ENCODE measurements at regions not wholly inside any gene's neighbourhood (a gene's known extent, or its start where the extent isn't known, plus 50 kb on each side); places are given as distances from the start of the nearest gene placed in this dataset.

DNA sequence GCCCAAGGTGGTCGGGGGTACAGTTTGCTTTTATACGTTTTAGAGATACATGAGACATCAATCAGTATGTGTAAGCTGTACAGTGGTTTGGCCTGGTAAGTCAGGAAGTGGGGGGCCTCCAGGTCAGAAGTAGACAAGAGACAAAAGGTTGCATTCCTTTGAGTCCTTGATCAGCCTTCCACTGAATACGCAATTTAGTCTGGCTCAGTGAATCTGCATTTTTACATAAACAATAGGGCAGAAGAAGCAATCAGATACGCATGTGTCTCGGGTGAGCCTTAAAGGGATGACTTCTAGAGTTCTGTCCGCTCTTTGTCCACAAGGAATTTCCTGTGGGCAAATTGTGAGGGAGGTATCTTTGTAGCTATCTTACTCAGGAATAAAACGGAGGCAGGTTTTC is 87.2 kb downstream of the SOWAHC start:
- no peaks in the 10 kb centered on the region for H3K79me2 ChIP-seq (ENCODE audit: insufficient read depth, low read length)
- no peak overlapping the region for H3K4me2 ChIP-seq (ENCODE audit: low read depth, low read length, poor library complexity, severe bottlenecking)
- no peaks in the 10 kb centered on the region for H3K36me3 ChIP-seq (ENCODE audit: insufficient read depth, low read length)
- TF ChIP-seq, protein P1, sequence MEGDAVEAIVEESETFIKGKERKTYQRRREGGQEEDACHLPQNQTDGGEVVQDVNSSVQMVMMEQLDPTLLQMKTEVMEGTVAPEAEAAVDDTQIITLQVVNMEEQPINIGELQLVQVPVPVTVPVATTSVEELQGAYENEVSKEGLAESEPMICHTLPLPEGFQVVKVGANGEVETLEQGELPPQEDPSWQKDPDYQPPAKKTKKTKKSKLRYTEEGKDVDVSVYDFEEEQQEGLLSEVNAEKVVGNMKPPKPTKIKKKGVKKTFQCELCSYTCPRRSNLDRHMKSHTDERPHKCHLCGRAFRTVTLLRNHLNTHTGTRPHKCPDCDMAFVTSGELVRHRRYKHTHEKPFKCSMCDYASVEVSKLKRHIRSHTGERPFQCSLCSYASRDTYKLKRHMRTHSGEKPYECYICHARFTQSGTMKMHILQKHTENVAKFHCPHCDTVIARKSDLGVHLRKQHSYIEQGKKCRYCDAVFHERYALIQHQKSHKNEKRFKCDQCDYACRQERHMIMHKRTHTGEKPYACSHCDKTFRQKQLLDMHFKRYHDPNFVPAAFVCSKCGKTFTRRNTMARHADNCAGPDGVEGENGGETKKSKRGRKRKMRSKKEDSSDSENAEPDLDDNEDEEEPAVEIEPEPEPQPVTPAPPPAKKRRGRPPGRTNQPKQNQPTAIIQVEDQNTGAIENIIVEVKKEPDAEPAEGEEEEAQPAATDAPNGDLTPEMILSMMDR (conservative IDR thresholded peaks at IDR 0.05; ENCODE audit: low read length), result no peak
- TF ChIP-seq EZH2phosphoT487 (IDR thresholded peaks at IDR 0.05; ENCODE audit: borderline replicate concordance), result no peak
- H3K9ac ChIP-seq (ENCODE audit: low read depth, low read length, poor library complexity, severe bottlenecking), result no peak overlapping the region
- no peaks in the 10 kb centered on the region for H3F3A ChIP-seq (ENCODE audit: low read depth)
- H3K27me3 ChIP-seq (ENCODE audit: insufficient read depth, low read length, poor library complexity, severe bottlenecking), result no peaks in the 10 kb centered on the region
- H3K9me2 ChIP-seq (replicated peaks; ENCODE audit: low read depth, low read length), result no peaks in the 10 kb centered on the region
- no peak overlapping the region for H2AFZ ChIP-seq (ENCODE audit: low read length)
- no peaks in the 10 kb centered on the region for H4K20me1 ChIP-seq (ENCODE audit: insufficient read depth, low read length, poor library complexity, severe bottlenecking)
- H3K9me3 ChIP-seq (ENCODE audit: insufficient read depth, low read depth, low read length), result no peaks in the 10 kb centered on the region
- peaks cover 6% of the 10 kb centered on the region for H3K4me1 ChIP-seq (ENCODE audit: insufficient read depth, low read length, poor library complexity, severe bottlenecking)
- H3K4me3 ChIP-seq (ENCODE audit: low read length, poor library complexity, severe bottlenecking), result no peak overlapping the region

DNA sequence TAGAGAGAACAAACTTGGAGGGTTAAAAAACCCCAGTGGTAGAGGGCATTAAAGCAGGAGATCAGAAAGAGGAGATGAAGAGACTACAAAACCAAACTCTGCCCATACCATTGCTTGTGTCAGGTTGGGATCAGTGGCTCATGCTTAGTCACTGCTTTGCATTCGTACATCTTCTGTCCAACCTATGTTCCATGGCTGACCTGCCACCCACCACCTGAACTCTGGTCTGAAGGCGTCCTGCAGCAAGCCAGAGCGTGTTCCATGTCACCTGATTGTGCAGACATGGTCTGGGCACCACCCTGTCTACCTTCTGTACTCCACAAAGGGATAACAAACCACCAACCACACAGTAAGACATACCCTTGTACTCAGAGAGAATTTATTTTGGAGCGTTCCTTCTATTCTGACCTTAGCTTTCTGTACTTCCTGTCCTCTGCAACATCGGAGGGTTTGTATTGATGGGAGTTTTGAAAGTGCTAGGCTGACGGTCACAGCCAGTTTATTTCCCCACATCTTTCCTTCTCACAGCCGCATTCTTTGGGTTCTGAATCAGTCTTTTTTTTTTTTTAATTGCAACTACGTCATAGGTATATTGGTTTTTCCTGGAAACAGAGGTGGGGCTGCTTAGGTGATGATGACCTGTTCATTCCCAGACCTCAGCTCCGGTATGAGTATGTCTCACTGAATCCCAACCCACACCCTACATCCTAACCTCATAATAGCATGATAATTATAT is 88.3 kb downstream of the SOWAHC start:
- Histone ChIP-seq H3K9ac (ENCODE audit: low read depth, low read length, poor library complexity, severe bottlenecking) (no peak overlapping the region), H4K20me1 (ENCODE audit: insufficient read depth, low read length, poor library complexity, severe bottlenecking) (no peaks in the 10 kb centered on the region), H2AFZ (ENCODE audit: low read length) (peak overlapping the region; percentile 33; the same call in 1 of the 2 replicates), H3K79me2 (ENCODE audit: insufficient read depth, low read length) (no peaks in the 10 kb centered on the region), H3K36me3 (ENCODE audit: insufficient read depth, low read length) (no peaks in the 10 kb centered on the region), H3K27me3 (ENCODE audit: insufficient read depth, low read length, poor library complexity, severe bottlenecking) (no peaks in the 10 kb centered on the region), H3K4me3 (ENCODE audit: low read length, poor library complexity, severe bottlenecking) (no peak overlapping the region), H3K9me3 (ENCODE audit: insufficient read depth, low read depth, low read length) (no peaks in the 10 kb centered on the region), H3K4me1 (ENCODE audit: insufficient read depth, low read length, poor library complexity, severe bottlenecking) (peaks cover 6% of the 10 kb centered on the region), H3K9me2 (replicated peaks; ENCODE audit: low read depth, low read length) (no peaks in the 10 kb centered on the region), H3K4me2 (ENCODE audit: low read depth, low read length, poor library complexity, severe bottlenecking) (no peak overlapping the region), H3F3A (ENCODE audit: low read depth) (no peaks in the 10 kb centered on the region)
- TF ChIP-seq, protein P1 (conservative IDR thresholded peaks at IDR 0.05; ENCODE audit: low read length), result no peak
- TF ChIP-seq EZH2phosphoT487 (IDR thresholded peaks at IDR 0.05; ENCODE audit: borderline replicate concordance), result no peak

DNA sequence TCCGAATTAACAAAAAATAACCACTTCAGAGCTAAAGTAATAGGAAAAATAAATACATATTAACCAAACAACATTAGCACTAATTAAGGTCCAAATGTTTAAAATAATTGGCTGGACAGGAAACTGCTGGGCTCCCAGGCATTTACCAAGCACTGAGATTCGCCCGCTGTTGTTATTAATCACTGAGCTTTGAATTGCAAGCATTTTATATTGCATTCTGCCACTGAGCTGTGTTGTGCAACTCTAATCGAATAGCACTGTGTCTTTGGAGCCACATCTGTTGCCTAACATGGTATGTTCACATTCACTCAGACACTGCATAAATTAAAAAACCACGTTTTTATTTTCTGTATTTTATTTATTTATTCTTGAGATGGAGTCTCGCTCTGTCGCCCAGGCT is 88.9 kb downstream of the SOWAHC start:
- no peak overlapping the region for H2AFZ ChIP-seq (ENCODE audit: low read length)
- H3K9ac ChIP-seq (ENCODE audit: low read depth, low read length, poor library complexity, severe bottlenecking), result no peak overlapping the region
- H3K4me2 ChIP-seq (ENCODE audit: low read depth, low read length, poor library complexity, severe bottlenecking), result no peak overlapping the region
- H3K4me1 ChIP-seq (ENCODE audit: insufficient read depth, low read length, poor library complexity, severe bottlenecking), result peaks cover 6% of the 10 kb centered on the region
- no peaks in the 10 kb centered on the region for H3K9me2 ChIP-seq (replicated peaks; ENCODE audit: low read depth, low read length)
- no peaks in the 10 kb centered on the region for H3K36me3 ChIP-seq (ENCODE audit: insufficient read depth, low read length)
- H3K27me3 ChIP-seq (ENCODE audit: insufficient read depth, low read length, poor library complexity, severe bottlenecking), result no peaks in the 10 kb centered on the region
- no peaks in the 10 kb centered on the region for H4K20me1 ChIP-seq (ENCODE audit: insufficient read depth, low read length, poor library complexity, severe bottlenecking)
- H3F3A ChIP-seq (ENCODE audit: low read depth), result no peaks in the 10 kb centered on the region
- TF ChIP-seq EZH2phosphoT487 (IDR thresholded peaks at IDR 0.05; ENCODE audit: borderline replicate concordance), result no peak
- TF ChIP-seq, protein P1 (conservative IDR thresholded peaks at IDR 0.05; ENCODE audit: low read length), result no peak
- H3K79me2 ChIP-seq (ENCODE audit: insufficient read depth, low read length), result no peaks in the 10 kb centered on the region
- no peaks in the 10 kb centered on the region for H3K9me3 ChIP-seq (ENCODE audit: insufficient read depth, low read depth, low read length)
- no peak overlapping the region for H3K4me3 ChIP-seq (ENCODE audit: low read length, poor library complexity, severe bottlenecking)

Data from Loucy (cell line).